ENCODE measurements at regions not wholly inside any gene's neighbourhood (a gene's known extent, or its start where the extent isn't known, plus 50 kb on each side); places are given as distances from the start of the nearest gene placed in this dataset.

DNA sequence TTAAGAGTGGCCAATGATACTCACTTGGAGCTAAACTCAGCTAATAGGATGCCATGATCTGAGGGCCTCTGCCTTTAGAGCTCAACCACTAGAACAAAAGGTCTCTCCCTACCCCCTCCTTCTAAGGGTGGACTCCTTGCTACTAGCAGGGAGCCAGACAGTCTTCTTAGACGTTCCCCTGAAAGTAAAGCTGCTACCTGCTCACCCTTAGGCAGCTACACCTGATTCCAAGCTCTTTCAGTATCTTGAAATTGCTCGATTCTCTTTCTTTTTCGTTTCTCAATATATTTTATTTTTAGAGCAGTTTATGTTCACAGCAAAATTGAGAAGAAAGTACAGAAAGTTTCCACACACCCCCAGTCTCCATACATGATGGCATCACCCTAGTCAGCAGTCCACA lies 112.6 kb upstream of the KCNJ15 start:
- peak overlapping the region; percentile 69 for H2BK12ac ChIP-seq (ENCODE audit: low read length)
- no peaks in the 10 kb centered on the region for H3K36me3 ChIP-seq (ENCODE audit: control insufficient read depth in 1 of 2, insufficient read depth in 2 of 2, low read length in 2 of 2)
- no peak overlapping the region for H3K27ac ChIP-seq (ENCODE audit: low read depth, low read length)
- no peak overlapping the region for H3K23ac ChIP-seq (ENCODE audit: low read length)
- DNase-seq, result no peak
- H3K79me1 ChIP-seq (ENCODE audit: low read length), result peaks cover 6% of the 10 kb centered on the region
- no peak overlapping the region for H3K4me2 ChIP-seq (ENCODE audit: low read length)
- H2AK5ac ChIP-seq (ENCODE audit: low read length), result no peak overlapping the region
- H3K27me3 ChIP-seq (ENCODE audit: insufficient read depth, low read length), result no peaks in the 10 kb centered on the region
- H3K4me1 ChIP-seq (ENCODE audit: control insufficient read depth in 1 of 2, insufficient read depth in 2 of 2, low read length in 2 of 2), result peaks cover 3 to 7% of the 10 kb centered on the region in 2 experiments
- H2BK5ac ChIP-seq (ENCODE audit: low read depth, low read length, poor library complexity), result no peak overlapping the region
- no peak overlapping the region for H4K91ac ChIP-seq (ENCODE audit: low read depth, low read length)
- H3K79me2 ChIP-seq (ENCODE audit: control insufficient read depth, insufficient read depth, low read length, poor library complexity), result no peaks in the 10 kb centered on the region
- no peak overlapping the region for H4K8ac ChIP-seq (ENCODE audit: low read depth, low read length)
- H3K14ac ChIP-seq (ENCODE audit: low read length), result no peak overlapping the region
- no peak overlapping the region for H4K12ac ChIP-seq (ENCODE audit: low read depth, low read length)
- no peaks in the 10 kb centered on the region for H3K9me3 ChIP-seq (ENCODE audit: insufficient read depth, low read depth, low read length)
- no CpG with 5 or more reads among the region's 3 CpGs for WGBS (ENCODE audit: extremely low coverage, insufficient coverage, insufficient read length)
- no peak overlapping the region for H3K4me3 ChIP-seq (ENCODE audit: low read depth, low read length)
- H3K4ac ChIP-seq (ENCODE audit: low read depth, low read length), result no peak overlapping the region
- no peak overlapping the region for H3K18ac ChIP-seq (ENCODE audit: low read length)
- no peak overlapping the region for H2AFZ ChIP-seq (ENCODE audit: insufficient read depth, low read length, poor library complexity)
- no peak overlapping the region for H3K9ac ChIP-seq (ENCODE audit: low read length)
- H2BK120ac ChIP-seq (ENCODE audit: insufficient read depth, low read length, poor library complexity), result no peak overlapping the region

DNA sequence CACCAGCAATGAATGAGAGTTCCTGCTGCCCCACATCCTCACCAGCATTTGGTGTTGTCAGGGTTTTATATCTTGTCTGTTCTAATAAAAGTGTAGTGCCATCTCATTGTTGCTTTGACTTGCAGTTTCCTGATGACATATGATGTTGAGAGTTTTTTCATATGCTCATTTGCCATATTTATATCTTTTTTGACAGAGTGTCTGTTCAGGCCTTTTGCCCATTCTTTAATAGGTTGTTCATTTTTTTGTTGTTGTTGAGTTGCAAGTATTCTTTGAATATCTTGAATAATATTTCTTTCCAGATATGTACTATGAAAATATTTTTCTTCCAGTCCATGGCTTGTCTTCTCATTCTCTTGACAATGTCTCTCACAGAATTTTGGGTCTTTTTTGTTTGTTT lies 111.7 kb upstream of the KCNJ15 start:
- Histone ChIP-seq H3K79me1 (ENCODE audit: low read length) (peaks cover 3% of the 10 kb centered on the region), H3K4ac (ENCODE audit: low read depth, low read length) (no peak overlapping the region), H2AK5ac (ENCODE audit: low read length) (no peak overlapping the region), H2BK12ac (ENCODE audit: low read length) (no peak overlapping the region), H3K4me2 (ENCODE audit: low read length) (no peak overlapping the region), H4K91ac (ENCODE audit: low read depth, low read length) (no peak overlapping the region), H3K4me3 (ENCODE audit: low read depth, low read length) (no peak overlapping the region), H3K4me1 (ENCODE audit: control insufficient read depth in 1 of 2, insufficient read depth in 2 of 2, low read length in 2 of 2) (peaks cover 0 to 4% of the 10 kb centered on the region in 2 experiments), H2BK120ac (ENCODE audit: insufficient read depth, low read length, poor library complexity) (no peak overlapping the region), H3K23ac (ENCODE audit: low read length) (no peak overlapping the region), H2AFZ (ENCODE audit: insufficient read depth, low read length, poor library complexity) (no peak overlapping the region), H3K9ac (ENCODE audit: low read length) (no peak overlapping the region), H3K18ac (ENCODE audit: low read length) (no peak overlapping the region), H3K36me3 (ENCODE audit: control insufficient read depth in 1 of 2, insufficient read depth in 2 of 2, low read length in 2 of 2) (no peaks in the 10 kb centered on the region), H2BK5ac (ENCODE audit: low read depth, low read length, poor library complexity) (no peak overlapping the region), H3K9me3 (ENCODE audit: insufficient read depth, low read depth, low read length) (no peaks in the 10 kb centered on the region), H3K14ac (ENCODE audit: low read length) (no peak overlapping the region), H3K27me3 (ENCODE audit: insufficient read depth, low read length) (no peaks in the 10 kb centered on the region), H3K79me2 (ENCODE audit: control insufficient read depth, insufficient read depth, low read length, poor library complexity) (no peaks in the 10 kb centered on the region), H4K8ac (ENCODE audit: low read depth, low read length) (no peak overlapping the region), H4K12ac (ENCODE audit: low read depth, low read length) (no peak overlapping the region), H3K27ac (ENCODE audit: low read depth, low read length) (no peak overlapping the region)
- no peak for DNase-seq

DNA sequence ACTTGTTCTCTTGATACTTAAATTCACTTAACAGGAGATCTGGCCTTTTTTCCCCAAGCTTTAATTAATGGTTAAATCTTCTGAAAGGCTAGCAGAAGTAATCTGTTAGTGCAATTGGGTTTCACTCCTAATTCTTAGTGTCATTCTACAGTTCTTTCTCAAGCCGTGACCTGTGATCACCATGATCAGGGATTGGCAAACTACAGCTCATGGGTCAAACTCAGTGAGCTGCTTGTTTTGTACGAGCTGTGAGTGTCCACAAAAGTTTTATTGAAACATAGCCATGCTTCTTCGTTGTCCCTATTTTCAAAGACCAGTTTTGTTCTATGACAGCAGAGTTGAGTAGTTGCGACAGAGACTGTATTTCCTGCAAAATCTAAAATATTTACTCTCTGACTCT lies 109.4 kb upstream of the KCNJ15 start:
- Histone ChIP-seq H3K79me2 (ENCODE audit: control insufficient read depth, insufficient read depth, low read length, poor library complexity) (no peaks in the 10 kb centered on the region), H3K4me3 (ENCODE audit: low read depth, low read length) (no peak overlapping the region), H2BK120ac (ENCODE audit: insufficient read depth, low read length, poor library complexity) (no peak overlapping the region), H4K12ac (ENCODE audit: low read depth, low read length) (no peak overlapping the region), H2BK5ac (ENCODE audit: low read depth, low read length, poor library complexity) (no peak overlapping the region), H3K14ac (ENCODE audit: low read length) (no peak overlapping the region), H4K91ac (ENCODE audit: low read depth, low read length) (no peak overlapping the region), H3K27me3 (ENCODE audit: insufficient read depth, low read length) (no peaks in the 10 kb centered on the region), H3K4me1 (ENCODE audit: control insufficient read depth in 1 of 2, insufficient read depth in 2 of 2, low read length in 2 of 2) (peaks cover 0 to 2% of the 10 kb centered on the region in 2 experiments), H3K4ac (ENCODE audit: low read depth, low read length) (no peak overlapping the region), H3K36me3 (ENCODE audit: control insufficient read depth in 1 of 2, insufficient read depth in 2 of 2, low read length in 2 of 2) (no peaks in the 10 kb centered on the region), H3K9ac (ENCODE audit: low read length) (no peak overlapping the region), H2AK5ac (ENCODE audit: low read length) (no peak overlapping the region), H3K18ac (ENCODE audit: low read length) (no peak overlapping the region), H2AFZ (ENCODE audit: insufficient read depth, low read length, poor library complexity) (no peak overlapping the region), H3K23ac (ENCODE audit: low read length) (no peak overlapping the region), H3K27ac (ENCODE audit: low read depth, low read length) (peak overlapping the region; percentile 69), H3K79me1 (ENCODE audit: low read length) (peaks cover 2% of the 10 kb centered on the region), H4K8ac (ENCODE audit: low read depth, low read length) (no peak overlapping the region), H2BK12ac (ENCODE audit: low read length) (no peak overlapping the region), H3K9me3 (ENCODE audit: insufficient read depth, low read depth, low read length) (no peaks in the 10 kb centered on the region), H3K4me2 (ENCODE audit: low read length) (no peak overlapping the region)
- no CpG with 5 or more reads among the region's 4 CpGs for whole genome bisulfite sequencing (ENCODE audit: extremely low coverage, insufficient coverage, insufficient read length)
- peak in 1 of 2 donors; percentile 22 for DNase-seq

DNA sequence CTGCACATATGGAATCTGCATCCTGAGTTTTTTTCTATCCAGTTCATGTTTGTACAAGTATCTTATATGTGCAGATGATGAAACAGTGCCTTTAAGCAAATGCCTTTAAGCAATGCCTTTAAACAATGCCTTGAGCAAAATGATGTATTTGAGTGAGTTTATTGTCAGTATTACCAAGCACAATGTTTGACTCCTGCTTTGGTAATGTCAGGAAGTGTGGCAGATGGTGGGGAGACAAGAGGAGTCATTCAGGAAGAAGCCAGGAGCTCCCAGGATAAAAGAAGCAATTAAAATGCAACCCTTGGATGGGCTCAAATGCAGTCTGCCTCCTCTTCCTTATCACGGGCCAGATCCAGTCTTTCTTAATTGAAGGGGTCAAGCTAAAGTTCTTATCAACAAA lies 108.7 kb upstream of the KCNJ15 start:
- no peak overlapping the region for H4K8ac ChIP-seq (ENCODE audit: low read depth, low read length)
- H2BK120ac ChIP-seq (ENCODE audit: insufficient read depth, low read length, poor library complexity), result peak overlapping the region; percentile 46
- H3K9ac ChIP-seq (ENCODE audit: low read length), result no peak overlapping the region
- WGBS (ENCODE audit: extremely low coverage, insufficient coverage, insufficient read length), result no CpG with 5 or more reads among the region's 1 CpG
- H3K79me1 ChIP-seq (ENCODE audit: low read length), result peaks cover 2% of the 10 kb centered on the region
- H2BK5ac ChIP-seq (ENCODE audit: low read depth, low read length, poor library complexity), result peak overlapping the region; percentile 20
- no peak overlapping the region for H2AK5ac ChIP-seq (ENCODE audit: low read length)
- H4K12ac ChIP-seq (ENCODE audit: low read depth, low read length), result no peak overlapping the region
- H2AFZ ChIP-seq (ENCODE audit: insufficient read depth, low read length, poor library complexity), result no peak overlapping the region
- no peaks in the 10 kb centered on the region for H3K27me3 ChIP-seq (ENCODE audit: insufficient read depth, low read length)
- peaks cover 0 to 2% of the 10 kb centered on the region in 2 experiments for H3K4me1 ChIP-seq (ENCODE audit: control insufficient read depth in 1 of 2, insufficient read depth in 2 of 2, low read length in 2 of 2)
- H3K36me3 ChIP-seq (ENCODE audit: control insufficient read depth in 1 of 2, insufficient read depth in 2 of 2, low read length in 2 of 2), result no peaks in the 10 kb centered on the region
- H3K4me2 ChIP-seq (ENCODE audit: low read length), result no peak overlapping the region
- DNase-seq, result peak; percentile 24 to 94
- no peak overlapping the region for H3K23ac ChIP-seq (ENCODE audit: low read length)
- no peaks in the 10 kb centered on the region for H3K9me3 ChIP-seq (ENCODE audit: insufficient read depth, low read depth, low read length)
- H4K91ac ChIP-seq (ENCODE audit: low read depth, low read length), result no peak overlapping the region
- no peaks in the 10 kb centered on the region for H3K79me2 ChIP-seq (ENCODE audit: control insufficient read depth, insufficient read depth, low read length, poor library complexity)
- H3K4ac ChIP-seq (ENCODE audit: low read depth, low read length), result no peak overlapping the region
- no peak overlapping the region for H3K27ac ChIP-seq (ENCODE audit: low read depth, low read length)
- H3K18ac ChIP-seq (ENCODE audit: low read length), result no peak overlapping the region
- no peak overlapping the region for H3K14ac ChIP-seq (ENCODE audit: low read length)
- no peak overlapping the region for H2BK12ac ChIP-seq (ENCODE audit: low read length)
- H3K4me3 ChIP-seq (ENCODE audit: low read depth, low read length), result no peak overlapping the region

Data from trophoblast cell (in vitro differentiated cells and primary cell).